Esophagus squamous epithelium (tissue), 4 donors: ENCODE measurements at regions not wholly inside any gene's neighbourhood (a gene's known extent, or its start where the extent isn't known, plus 50 kb on each side); places are given as distances from the start of the nearest gene placed in this dataset.

ENCODE experiments used
- POLR2A ChIP-seq, 4 donors: fragments of 450-650 bp; IDR thresholded peaks; one replicate each; pipeline ENCODE4 v1.6.1; 2017; ENCODE audit warnings: antibody characterized with exemption in 4 of 4, mild to moderate bottlenecking in 4 of 4, moderate library complexity in 3 of 4
- TF ChIP-seq, protein P1 (sequence below), 6 experiments: fragments of 450-650 bp in 4 of 6; fragments of 200-600 bp in 2 of 6; sonication (generic) in 2 of 6; IDR thresholded peaks; one replicate each; pipeline ENCODE4 v1.5.1; 2016 to 2019; ENCODE audit warnings: antibody characterized with exemption in 6 of 6, mild to moderate bottlenecking in 4 of 6, moderate library complexity in 4 of 6

DNA sequence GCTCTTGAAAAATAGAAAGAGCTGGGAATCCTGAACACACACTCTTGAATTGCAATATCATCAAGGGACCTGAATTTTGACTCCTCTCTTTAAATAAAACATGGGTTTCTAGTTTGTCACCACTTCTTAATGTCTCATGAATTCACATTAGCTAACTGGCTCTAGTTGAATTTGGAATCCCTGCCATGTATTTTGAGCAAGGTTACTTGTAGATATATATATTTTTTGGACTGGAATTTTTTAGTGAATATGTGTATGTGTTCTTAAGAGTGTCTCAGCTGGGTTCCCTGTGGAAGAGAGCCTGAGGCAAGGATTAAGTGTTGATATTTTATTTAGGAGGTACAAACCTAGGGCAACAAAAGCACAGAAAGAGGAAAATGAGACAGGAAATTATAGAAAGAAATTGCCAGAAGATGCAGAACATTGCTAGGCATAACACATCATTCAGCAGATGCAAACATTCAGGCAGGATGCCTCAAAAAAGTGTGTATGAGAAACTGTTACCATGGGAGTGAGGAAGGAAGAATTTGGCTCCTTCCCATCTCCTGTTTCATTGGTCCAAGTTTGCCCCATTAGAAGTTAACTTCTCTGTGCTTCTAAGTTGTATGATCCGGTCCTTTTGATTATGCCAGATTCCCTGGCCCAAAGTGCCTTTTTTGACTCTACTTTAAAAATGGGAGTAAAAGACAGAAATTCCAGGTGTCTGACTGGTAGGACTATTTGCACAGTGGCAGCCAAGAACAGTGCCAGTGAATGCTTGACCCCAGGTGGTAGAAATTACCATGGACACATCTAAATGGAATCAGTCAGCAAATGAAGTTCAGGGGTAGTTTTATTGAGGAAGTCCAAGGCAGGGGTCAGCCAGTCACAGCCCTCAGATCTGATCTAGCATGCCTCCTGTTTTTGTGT, 253.7 kb upstream of the TGFBR2 start:
- TF ChIP-seq, protein P1, sequence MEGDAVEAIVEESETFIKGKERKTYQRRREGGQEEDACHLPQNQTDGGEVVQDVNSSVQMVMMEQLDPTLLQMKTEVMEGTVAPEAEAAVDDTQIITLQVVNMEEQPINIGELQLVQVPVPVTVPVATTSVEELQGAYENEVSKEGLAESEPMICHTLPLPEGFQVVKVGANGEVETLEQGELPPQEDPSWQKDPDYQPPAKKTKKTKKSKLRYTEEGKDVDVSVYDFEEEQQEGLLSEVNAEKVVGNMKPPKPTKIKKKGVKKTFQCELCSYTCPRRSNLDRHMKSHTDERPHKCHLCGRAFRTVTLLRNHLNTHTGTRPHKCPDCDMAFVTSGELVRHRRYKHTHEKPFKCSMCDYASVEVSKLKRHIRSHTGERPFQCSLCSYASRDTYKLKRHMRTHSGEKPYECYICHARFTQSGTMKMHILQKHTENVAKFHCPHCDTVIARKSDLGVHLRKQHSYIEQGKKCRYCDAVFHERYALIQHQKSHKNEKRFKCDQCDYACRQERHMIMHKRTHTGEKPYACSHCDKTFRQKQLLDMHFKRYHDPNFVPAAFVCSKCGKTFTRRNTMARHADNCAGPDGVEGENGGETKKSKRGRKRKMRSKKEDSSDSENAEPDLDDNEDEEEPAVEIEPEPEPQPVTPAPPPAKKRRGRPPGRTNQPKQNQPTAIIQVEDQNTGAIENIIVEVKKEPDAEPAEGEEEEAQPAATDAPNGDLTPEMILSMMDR (IDR thresholded peaks at IDR 0.05): no peak
- no peak for TF ChIP-seq POLR2A (IDR thresholded peaks at IDR 0.05)
